Neural cell (in vitro differentiated cells): ENCODE measurements at regions not wholly inside any gene's neighbourhood (a gene's known extent, or its start where the extent isn't known, plus 50 kb on each side); places are given as distances from the start of the nearest gene placed in this dataset.

Source experiments
- EP300 ChIP-seq: fragments of 450-650 bp; conservative IDR thresholded peaks from 2 replicates; pipeline ENCODE4 v1.6.1; 2014; ENCODE audit warnings: antibody characterized with exemption, mild to moderate bottlenecking, moderate library complexity; ENCODE audit not compliant: poor library complexity, severe bottlenecking
- EZH2 ChIP-seq: fragments of 200-600, 300-800 bp; shearing (Covaris generic), sonication (generic); IDR thresholded peaks from 2 replicates; pipeline ENCODE4 v1.6.1; 2014; ENCODE audit warnings: antibody characterized with exemption, low read length, borderline replicate concordance, mild to moderate bottlenecking; ENCODE audit not compliant: insufficient read depth, poor library complexity, severe bottlenecking
- MXI1 ChIP-seq: fragments of 450-650 bp; conservative IDR thresholded peaks from 2 replicates; pipeline ENCODE4 v1.6.1; 2014; ENCODE audit warnings: antibody characterized with exemption, mild to moderate bottlenecking; ENCODE audit not compliant: poor library complexity, severe bottlenecking
- POLR2AphosphoS5 ChIP-seq: IDR thresholded peaks from 2 replicates; pipeline ENCODE4 v1.6.1; 2012
- RAD21 ChIP-seq: fragments of 450-650 bp; conservative IDR thresholded peaks from 2 replicates; pipeline ENCODE4 v1.6.1; 2014; ENCODE audit warnings: antibody characterized with exemption, mild to moderate bottlenecking, moderate library complexity
- SMC3 ChIP-seq: fragments of 450-650 bp; conservative IDR thresholded peaks from 2 replicates; pipeline ENCODE4 v1.6.1; 2014; ENCODE audit warnings: antibody characterized with exemption, mild to moderate bottlenecking, moderate library complexity; ENCODE audit not compliant: poor library complexity
- TAF1 ChIP-seq: IDR thresholded peaks from 2 replicates; pipeline ENCODE4 v1.6.1; 2012; ENCODE audit warnings: low read depth
- TF ChIP-seq, protein P1 (sequence below): fragments of 450-650 bp; IDR thresholded peaks from 2 replicates; pipeline ENCODE4 v1.5.1; 2014; ENCODE audit warnings: antibody characterized with exemption, mild to moderate bottlenecking, moderate library complexity; ENCODE audit not compliant: poor library complexity, severe bottlenecking
- TF ChIP-seq, protein P2 (sequence below): IDR thresholded peaks from 2 replicates; pipeline ENCODE4 v1.6.1; 2012; ENCODE audit warnings: borderline replicate concordance

GRCh38 chr6:7042654-7043545, 64.9 kb upstream of the RREB1 start:
- TF ChIP-seq, protein P1, sequence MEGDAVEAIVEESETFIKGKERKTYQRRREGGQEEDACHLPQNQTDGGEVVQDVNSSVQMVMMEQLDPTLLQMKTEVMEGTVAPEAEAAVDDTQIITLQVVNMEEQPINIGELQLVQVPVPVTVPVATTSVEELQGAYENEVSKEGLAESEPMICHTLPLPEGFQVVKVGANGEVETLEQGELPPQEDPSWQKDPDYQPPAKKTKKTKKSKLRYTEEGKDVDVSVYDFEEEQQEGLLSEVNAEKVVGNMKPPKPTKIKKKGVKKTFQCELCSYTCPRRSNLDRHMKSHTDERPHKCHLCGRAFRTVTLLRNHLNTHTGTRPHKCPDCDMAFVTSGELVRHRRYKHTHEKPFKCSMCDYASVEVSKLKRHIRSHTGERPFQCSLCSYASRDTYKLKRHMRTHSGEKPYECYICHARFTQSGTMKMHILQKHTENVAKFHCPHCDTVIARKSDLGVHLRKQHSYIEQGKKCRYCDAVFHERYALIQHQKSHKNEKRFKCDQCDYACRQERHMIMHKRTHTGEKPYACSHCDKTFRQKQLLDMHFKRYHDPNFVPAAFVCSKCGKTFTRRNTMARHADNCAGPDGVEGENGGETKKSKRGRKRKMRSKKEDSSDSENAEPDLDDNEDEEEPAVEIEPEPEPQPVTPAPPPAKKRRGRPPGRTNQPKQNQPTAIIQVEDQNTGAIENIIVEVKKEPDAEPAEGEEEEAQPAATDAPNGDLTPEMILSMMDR, result no peak
- TF ChIP-seq EZH2 (no peak), RAD21 (no peak), POLR2AphosphoS5 (no peak), EP300 (no peak), TAF1 (no peak), SMC3 (no peak), MXI1 (no peak)
- TF ChIP-seq, protein P2, sequence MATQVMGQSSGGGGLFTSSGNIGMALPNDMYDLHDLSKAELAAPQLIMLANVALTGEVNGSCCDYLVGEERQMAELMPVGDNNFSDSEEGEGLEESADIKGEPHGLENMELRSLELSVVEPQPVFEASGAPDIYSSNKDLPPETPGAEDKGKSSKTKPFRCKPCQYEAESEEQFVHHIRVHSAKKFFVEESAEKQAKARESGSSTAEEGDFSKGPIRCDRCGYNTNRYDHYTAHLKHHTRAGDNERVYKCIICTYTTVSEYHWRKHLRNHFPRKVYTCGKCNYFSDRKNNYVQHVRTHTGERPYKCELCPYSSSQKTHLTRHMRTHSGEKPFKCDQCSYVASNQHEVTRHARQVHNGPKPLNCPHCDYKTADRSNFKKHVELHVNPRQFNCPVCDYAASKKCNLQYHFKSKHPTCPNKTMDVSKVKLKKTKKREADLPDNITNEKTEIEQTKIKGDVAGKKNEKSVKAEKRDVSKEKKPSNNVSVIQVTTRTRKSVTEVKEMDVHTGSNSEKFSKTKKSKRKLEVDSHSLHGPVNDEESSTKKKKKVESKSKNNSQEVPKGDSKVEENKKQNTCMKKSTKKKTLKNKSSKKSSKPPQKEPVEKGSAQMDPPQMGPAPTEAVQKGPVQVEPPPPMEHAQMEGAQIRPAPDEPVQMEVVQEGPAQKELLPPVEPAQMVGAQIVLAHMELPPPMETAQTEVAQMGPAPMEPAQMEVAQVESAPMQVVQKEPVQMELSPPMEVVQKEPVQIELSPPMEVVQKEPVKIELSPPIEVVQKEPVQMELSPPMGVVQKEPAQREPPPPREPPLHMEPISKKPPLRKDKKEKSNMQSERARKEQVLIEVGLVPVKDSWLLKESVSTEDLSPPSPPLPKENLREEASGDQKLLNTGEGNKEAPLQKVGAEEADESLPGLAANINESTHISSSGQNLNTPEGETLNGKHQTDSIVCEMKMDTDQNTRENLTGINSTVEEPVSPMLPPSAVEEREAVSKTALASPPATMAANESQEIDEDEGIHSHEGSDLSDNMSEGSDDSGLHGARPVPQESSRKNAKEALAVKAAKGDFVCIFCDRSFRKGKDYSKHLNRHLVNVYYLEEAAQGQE, result no peak
